ENCODE measurements at regions not wholly inside any gene's neighbourhood (a gene's known extent, or its start where the extent isn't known, plus 50 kb on each side); places are given as distances from the start of the nearest gene placed in this dataset.
"Not testable (repeated sequence)": the region's sequence is repeated elsewhere in the genome, so short reads cannot be mapped to it uniquely, and the experiment has no call there.

DNA sequence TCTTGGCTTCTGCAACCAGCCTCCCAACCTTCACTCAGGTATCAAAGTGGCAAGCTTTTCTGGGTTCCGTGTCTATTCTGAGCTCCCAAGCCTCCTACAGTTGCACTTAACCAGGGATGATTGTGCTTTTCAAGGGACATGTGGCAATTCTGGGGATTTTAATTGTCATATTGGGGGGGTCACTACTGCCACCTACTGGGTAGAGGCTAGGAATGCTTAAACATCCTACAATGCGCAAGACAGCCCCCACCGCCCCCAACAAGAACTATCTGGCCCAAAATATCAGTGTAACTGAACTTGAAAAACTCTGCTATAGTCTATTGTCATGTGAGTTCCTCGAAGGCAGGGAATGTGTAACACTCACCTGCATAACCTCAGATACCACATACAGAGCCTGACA is 129.3 kb upstream of the RRN3 start:
- H3K9me3 Mint-ChIP-seq; H3K4me3 Mint-ChIP-seq; H3K27me3 Mint-ChIP-seq; DNase-seq; H3K36me3 Mint-ChIP-seq (ENCODE audit: low read depth); intact Hi-C loops (cut with micrococcal nuclease); H3K4me1 Mint-ChIP-seq; H3K27ac Mint-ChIP-seq: not testable (repeated sequence)

DNA sequence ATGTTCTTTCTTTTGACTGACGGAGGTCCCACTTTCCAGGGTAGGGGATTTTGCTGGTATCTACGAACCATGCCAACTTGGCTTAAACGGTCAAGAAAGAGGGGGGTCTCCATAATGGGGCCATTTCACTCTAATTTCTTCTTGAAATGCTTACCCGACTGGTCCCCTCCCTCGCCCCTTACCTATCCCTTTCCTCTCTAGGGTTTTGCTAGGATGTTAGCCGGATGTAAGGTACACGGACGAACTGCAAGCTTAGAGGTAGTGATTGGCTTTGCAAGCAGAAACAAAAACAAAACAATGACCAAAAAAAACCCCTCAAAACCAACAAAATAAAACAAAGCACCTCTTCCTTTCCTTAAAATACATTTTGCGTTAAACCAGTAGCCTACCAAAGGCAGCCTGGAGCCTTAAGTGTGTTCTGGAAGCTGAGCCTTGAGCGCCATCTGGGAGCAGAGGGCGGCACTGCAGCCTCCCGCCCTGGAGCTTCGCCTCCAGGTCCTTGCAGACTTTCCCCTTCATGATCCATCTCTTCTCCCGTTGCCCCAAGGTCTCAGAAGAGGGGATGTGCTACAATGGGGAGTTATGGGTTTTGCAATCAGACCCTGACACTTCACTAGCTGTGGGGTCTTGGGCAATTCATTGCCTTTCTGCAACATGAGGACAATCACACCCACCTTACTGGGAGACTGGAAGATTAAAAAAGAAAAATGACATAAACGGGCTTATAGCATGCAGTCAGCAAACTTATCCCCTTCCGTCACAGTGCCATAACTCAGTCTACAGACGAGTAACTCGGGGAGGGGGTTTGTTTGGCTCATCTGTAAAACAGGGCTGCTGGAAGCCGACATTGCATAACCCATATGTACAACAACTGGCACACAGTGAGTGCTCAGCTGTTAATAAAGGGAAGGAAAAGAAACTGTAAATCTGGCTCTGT is 125.9 kb upstream of the RRN3 start:
- H3K9me3 Mint-ChIP-seq; H3K4me1 Mint-ChIP-seq; H3K27me3 Mint-ChIP-seq; H3K36me3 Mint-ChIP-seq (ENCODE audit: low read depth); intact Hi-C loops (cut with micrococcal nuclease); H3K27ac Mint-ChIP-seq; H3K4me3 Mint-ChIP-seq: not testable (repeated sequence)
- DNase-seq = peak; percentile 60

DNA sequence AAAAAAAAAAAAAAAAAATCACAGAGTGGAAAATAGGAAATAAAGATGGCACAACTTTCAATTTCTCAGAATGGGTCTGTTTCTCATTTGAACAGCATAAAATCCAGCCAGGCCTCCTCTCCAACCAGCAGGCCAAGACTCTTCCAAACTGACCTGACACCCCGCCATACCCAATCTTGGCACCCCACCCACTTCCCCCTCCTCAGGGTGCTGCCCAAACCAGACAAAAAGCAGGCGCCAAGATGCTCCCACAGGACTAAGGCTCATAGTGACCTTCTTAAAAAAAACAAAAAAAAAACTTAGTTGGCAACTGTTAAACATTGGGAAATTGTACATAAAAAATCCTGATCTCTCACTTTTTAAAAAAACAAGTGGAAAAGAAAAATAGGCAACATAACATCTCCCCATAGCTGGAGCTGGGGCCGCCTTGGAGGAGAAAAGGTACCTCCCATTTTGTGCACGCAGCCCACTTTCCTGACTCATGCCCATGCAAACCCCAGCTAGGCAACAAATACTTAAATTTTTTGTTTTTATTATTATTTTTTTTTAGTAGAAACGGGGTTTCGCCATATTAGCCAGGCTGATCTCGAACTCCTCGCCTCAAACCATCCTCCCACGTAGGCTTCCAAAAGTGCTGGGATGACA is 124.9 kb upstream of the RRN3 start:
- H3K27ac Mint-ChIP-seq; intact Hi-C loops (cut with micrococcal nuclease); H3K9me3 Mint-ChIP-seq; H3K27me3 Mint-ChIP-seq; H3K36me3 Mint-ChIP-seq (ENCODE audit: low read depth); H3K4me1 Mint-ChIP-seq; H3K4me3 Mint-ChIP-seq; DNase-seq: not testable (repeated sequence)

DNA sequence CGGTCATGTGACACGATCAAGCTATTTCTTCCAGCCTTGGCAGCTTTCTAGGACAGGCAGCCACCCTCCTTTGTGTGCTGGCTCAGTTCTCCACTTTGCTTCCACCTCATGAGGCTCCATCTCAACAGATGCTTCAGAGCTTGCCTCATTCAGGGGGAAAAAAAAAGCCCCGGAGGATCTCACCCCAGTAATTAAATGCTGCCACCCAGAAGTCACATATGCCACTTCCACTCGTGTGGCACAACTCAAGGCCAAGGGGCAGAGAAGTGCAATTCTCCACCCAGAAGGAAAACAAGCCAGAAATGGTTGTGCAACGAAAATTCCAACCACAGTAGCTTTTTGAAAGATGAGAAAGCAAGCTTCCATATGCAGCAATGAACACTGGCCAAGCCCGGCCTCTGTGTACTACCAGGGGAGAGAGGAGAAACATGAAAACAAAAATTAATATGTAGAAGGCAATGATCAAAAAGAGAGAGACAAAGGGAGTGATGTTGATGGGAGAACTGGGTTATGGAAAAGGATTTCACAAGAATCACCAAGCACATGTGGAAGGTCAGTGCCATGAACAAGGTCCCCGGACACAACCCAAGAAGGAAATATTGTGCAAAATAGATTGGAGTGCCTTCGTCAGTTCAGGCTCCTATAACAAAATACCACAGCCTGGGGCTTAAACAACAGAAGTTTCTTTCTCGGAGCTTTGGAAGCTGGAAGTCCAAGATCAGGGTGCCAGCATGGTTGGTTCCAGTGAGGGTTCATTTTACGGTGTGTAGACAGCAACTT is 113.3 kb upstream of the RRN3 start:
- H3K4me1 Mint-ChIP-seq; H3K9me3 Mint-ChIP-seq; H3K27ac Mint-ChIP-seq; H3K4me3 Mint-ChIP-seq; DNase-seq; H3K27me3 Mint-ChIP-seq; H3K36me3 Mint-ChIP-seq (ENCODE audit: low read depth); intact Hi-C loops (cut with micrococcal nuclease): not testable (repeated sequence)

DNA sequence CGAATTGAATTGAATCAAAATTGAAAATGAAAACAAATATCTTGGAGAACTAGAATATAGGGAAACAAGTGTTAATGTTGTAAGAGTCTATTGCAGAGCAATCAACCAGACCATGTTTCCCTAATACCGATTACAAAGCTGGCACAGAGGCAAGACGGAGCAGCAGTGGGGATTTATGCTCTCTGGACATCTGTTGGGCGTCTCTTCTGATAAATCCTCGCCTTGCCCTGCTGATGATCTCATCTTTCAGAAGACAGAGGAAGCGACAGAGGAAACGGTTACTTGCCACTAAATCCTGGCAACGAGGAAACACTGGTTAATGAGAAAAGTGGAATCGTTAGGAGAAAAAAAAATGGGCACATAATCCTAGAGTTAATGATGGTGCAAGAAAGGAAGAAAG is 112.4 kb upstream of the RRN3 start:
- H3K27ac Mint-ChIP-seq; H3K4me1 Mint-ChIP-seq; H3K4me3 Mint-ChIP-seq; H3K9me3 Mint-ChIP-seq; H3K36me3 Mint-ChIP-seq (ENCODE audit: low read depth); DNase-seq; intact Hi-C loops (cut with micrococcal nuclease); H3K27me3 Mint-ChIP-seq: not testable (repeated sequence)

DNA sequence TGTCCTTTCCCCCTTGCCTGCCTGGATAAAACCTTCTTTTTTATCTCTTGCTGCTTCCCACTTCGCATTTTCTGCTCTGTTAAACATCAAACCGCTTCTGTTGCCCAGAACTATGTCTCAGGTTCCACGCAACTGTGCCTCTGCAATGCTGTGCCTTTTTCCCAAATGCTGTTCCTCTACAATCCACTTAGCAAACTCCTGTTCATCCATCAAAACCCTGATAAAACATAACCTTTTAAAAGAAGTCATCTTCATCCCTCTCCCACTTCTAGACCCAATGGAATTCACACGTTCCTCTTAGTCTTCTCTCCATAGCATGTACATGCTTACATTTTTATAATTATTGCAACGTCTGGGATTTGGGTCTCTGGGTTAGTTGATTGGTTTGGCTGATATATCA is 111.9 kb upstream of the RRN3 start:
- H3K27me3 Mint-ChIP-seq; H3K4me1 Mint-ChIP-seq; H3K9me3 Mint-ChIP-seq; DNase-seq; H3K36me3 Mint-ChIP-seq (ENCODE audit: low read depth); H3K4me3 Mint-ChIP-seq; H3K27ac Mint-ChIP-seq; intact Hi-C loops (cut with micrococcal nuclease): not testable (repeated sequence)

DNA sequence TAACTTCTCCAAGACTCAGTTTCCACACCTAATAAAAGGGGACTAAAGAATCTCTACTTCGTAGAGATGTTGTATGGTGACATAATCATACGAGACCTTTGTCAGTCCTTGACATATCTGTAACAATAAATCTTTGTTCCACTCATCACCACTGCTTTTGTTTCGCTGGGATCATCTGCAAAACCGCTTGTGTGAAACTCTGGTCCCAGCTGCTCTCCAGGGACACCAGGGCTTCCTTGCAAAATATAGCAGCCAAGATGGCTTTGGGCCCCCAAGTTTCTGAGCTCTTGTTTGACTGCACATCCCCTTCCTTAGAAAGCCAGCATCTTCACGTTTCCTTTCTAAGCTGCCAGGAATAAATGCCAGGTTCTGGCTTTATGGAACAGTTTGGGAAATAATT is 110.5 kb upstream of the RRN3 start:
- DNase-seq; H3K27me3 Mint-ChIP-seq; H3K9me3 Mint-ChIP-seq; H3K4me1 Mint-ChIP-seq; H3K4me3 Mint-ChIP-seq; intact Hi-C loops (cut with micrococcal nuclease); H3K27ac Mint-ChIP-seq; H3K36me3 Mint-ChIP-seq (ENCODE audit: low read depth): not testable (repeated sequence)

DNA sequence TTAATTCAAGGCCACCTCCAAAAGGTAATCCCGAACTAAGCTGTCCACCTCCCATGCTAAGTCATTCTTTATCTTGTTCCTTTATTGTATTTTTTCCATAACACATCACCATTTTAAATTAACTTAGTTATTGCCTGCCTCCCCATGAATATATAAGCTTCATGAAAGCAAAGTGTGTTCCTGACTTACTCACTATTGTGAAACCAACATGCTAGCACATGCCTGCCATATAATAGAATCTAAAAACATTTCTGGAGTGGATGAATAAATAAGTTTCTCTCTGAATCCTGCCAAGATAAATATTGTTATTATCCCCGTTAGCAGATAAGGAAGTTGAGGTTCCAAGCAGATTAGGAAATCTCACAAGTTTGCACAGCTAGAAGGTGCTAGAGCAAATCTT is 98.7 kb upstream of the RRN3 start:
- H3K4me1 Mint-ChIP-seq; H3K36me3 Mint-ChIP-seq (ENCODE audit: low read depth); H3K4me3 Mint-ChIP-seq; H3K27ac Mint-ChIP-seq; H3K9me3 Mint-ChIP-seq; intact Hi-C loops (cut with micrococcal nuclease); DNase-seq; H3K27me3 Mint-ChIP-seq: not testable (repeated sequence)

DNA sequence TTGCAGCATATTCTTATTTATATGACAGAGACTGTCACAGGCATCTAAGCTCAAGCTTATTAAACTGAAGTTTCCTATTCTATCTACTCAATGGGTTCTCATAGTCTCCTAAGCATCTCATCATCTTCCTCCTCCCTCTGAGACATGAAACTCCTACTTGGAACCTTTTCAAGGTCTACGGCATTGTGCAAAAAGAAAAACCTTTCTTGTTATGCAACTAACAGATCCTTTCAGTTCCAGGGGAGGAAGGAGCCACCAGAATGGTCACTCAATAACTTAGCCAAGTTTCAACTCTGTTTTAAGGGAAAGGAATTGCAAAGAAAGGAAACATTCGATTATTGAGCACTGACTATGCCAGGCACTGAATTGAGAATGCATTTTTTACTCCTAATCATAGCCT is 98.1 kb upstream of the RRN3 start:
- intact Hi-C loops (cut with micrococcal nuclease); H3K36me3 Mint-ChIP-seq (ENCODE audit: low read depth); H3K27ac Mint-ChIP-seq; H3K9me3 Mint-ChIP-seq; H3K4me3 Mint-ChIP-seq; H3K27me3 Mint-ChIP-seq; H3K4me1 Mint-ChIP-seq; DNase-seq: not testable (repeated sequence)

DNA sequence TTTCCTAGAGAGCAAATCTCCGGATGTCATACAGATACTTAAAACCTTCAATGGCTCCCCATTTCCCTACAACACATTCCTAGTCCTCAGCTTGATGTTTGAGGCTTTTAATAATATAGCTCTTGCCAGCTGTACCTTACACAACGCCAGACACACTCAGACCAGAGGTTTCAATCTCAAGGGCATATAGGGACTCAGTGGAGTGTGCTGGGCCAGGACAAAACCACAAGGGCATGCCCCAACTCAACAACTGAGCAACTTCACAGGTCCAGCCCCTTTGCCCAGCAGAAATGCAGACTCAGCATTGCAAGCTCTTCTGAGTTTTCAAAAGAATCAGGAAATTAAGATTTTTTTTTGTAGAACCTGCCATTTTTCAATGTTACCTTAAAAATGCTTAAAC is 95.4 kb upstream of the RRN3 start:
- H3K4me1 Mint-ChIP-seq; H3K27me3 Mint-ChIP-seq; H3K9me3 Mint-ChIP-seq; intact Hi-C loops (cut with micrococcal nuclease); H3K36me3 Mint-ChIP-seq (ENCODE audit: low read depth); DNase-seq; H3K27ac Mint-ChIP-seq; H3K4me3 Mint-ChIP-seq: not testable (repeated sequence)
